Cardiac muscle cell (in vitro differentiated cells and primary cell): ENCODE measurements at regions not wholly inside any gene's neighbourhood (a gene's known extent, or its start where the extent isn't known, plus 50 kb on each side); places are given as distances from the start of the nearest gene placed in this dataset.

Experiments
- DNase-seq, 2 donors: peaks; one replicate each; pipeline versions ENCODE4 v3.0.0 to v3.0.0-alpha.2; 2010 to 2017; ENCODE audit warnings: low read depth in 1 of 2, low spot score in 1 of 2
- H3K27ac ChIP-seq: fragments of 200-600 bp; sonication (generic); 2 replicates; pipeline ENCODE4 v1.5.1; 2016
- H3K27me3 ChIP-seq: fragments of 200-600 bp; sonication (generic); 2 replicates; pipeline ENCODE4 v1.6.0; 2016; ENCODE audit warnings: control low read depth
- H3K36me3 ChIP-seq: fragments of 200-600 bp; sonication (generic); 2 replicates; pipeline ENCODE4 v1.5.1; 2016; ENCODE audit warnings: control low read depth
- H3K4me1 ChIP-seq: fragments of 200-600 bp; sonication (generic); 2 replicates; pipeline ENCODE4 v1.8.1; 2017; ENCODE audit warnings: low read depth, mild to moderate bottlenecking, mixed run types
- H3K4me3 ChIP-seq: fragments of 200-600 bp; sonication (generic); 2 replicates; pipeline ENCODE4 v1.5.1; 2016; ENCODE audit warnings: mild to moderate bottlenecking
- H3K9me3 ChIP-seq: fragments of 200-600 bp; sonication (generic); 2 replicates; pipeline ENCODE4 v1.5.1; 2017; ENCODE audit warnings: low read depth, mild to moderate bottlenecking, control low read depth
- CTCF ChIP-seq: IDR thresholded peaks from 2 replicates; pipeline ENCODE4 v1.5.1; 2012; ENCODE audit warnings: low read depth, mild to moderate bottlenecking, low read length

- H3K36me3 ChIP-seq, result no peaks in the 10 kb centered on the region
- no peaks in the 10 kb centered on the region for H3K9me3 ChIP-seq
- no peak for TF ChIP-seq CTCF
- no peaks in the 10 kb centered on the region for H3K27me3 ChIP-seq
- H3K4me3 ChIP-seq, result no peak overlapping the region
- no peak overlapping the region for H3K27ac ChIP-seq
- no peaks in the 10 kb centered on the region for H3K4me1 ChIP-seq
- no peak for DNase-seq
Measured at GRCh38 chr7:148935451-148935850, 51.4 kb upstream of the EZH2 start.
